PFSK-1 (cell line): ENCODE measurements at regions not wholly inside any gene's neighbourhood (a gene's known extent, or its start where the extent isn't known, plus 50 kb on each side); places are given as distances from the start of the nearest gene placed in this dataset.

ENCODE experiments used
- FOXP2 ChIP-seq: optimal IDR thresholded peaks from 2 replicates; pipeline ENCODE3; 2011; ENCODE audit warnings: borderline replicate concordance, control low read depth, inconsistent platforms; ENCODE audit not compliant: insufficient read depth; ENCODE audit errors: extremely low read length, extremely low read depth
- POLR2AphosphoS5 ChIP-seq: IDR thresholded peaks from 2 replicates; pipeline ENCODE4 v1.6.1; 2012; ENCODE audit warnings: low read depth, mild to moderate bottlenecking, control low read depth, low read length, moderate library complexity
- REST ChIP-seq, 2 experiments: IDR thresholded peaks; 2 replicates each; pipeline versions ENCODE4 v1.6.1 to v1.8.0; 2011 to 2012; ENCODE audit warnings: low read depth in 2 of 2, low read length in 2 of 2, control low read depth in 1 of 2, inconsistent platforms in 1 of 2, mild to moderate bottlenecking in 1 of 2, moderate library complexity in 1 of 2; ENCODE audit not compliant: insufficient read depth in 1 of 2
- SIN3A ChIP-seq: IDR thresholded peaks from 2 replicates; pipeline ENCODE4 v1.6.1; 2012; ENCODE audit warnings: mild to moderate bottlenecking, low read length, moderate library complexity, borderline replicate concordance; ENCODE audit not compliant: insufficient read depth
- TAF1 ChIP-seq: IDR thresholded peaks from 2 replicates; pipeline ENCODE4 v1.6.1; 2012; ENCODE audit warnings: low read length, control low read depth, borderline replicate concordance; ENCODE audit not compliant: insufficient read depth

GRCh38 chr6:150755524-150755923, 110.0 kb upstream of the MTHFD1L start:
- no peak for TF ChIP-seq POLR2AphosphoS5
- TF ChIP-seq SIN3A, result no peak
- no peak for TF ChIP-seq REST (IDR thresholded peaks at IDR 0.05; ENCODE audit: insufficient read depth in 1 of 2, low read depth in 2 of 2, low read length in 2 of 2)
- TF ChIP-seq FOXP2, result no peak
- TF ChIP-seq TAF1, result no peak

- TF ChIP-seq FOXP2 (no peak), POLR2AphosphoS5 (no peak), SIN3A (no peak), TAF1 (no peak), REST (IDR thresholded peaks at IDR 0.05; ENCODE audit: insufficient read depth in 1 of 2, low read depth in 2 of 2, low read length in 2 of 2) (no peak)
Observed at GRCh38 chr6:150756173-150756572, 109.3 kb upstream of the MTHFD1L start.

- no peak for TF ChIP-seq FOXP2
- no peak for TF ChIP-seq REST (IDR thresholded peaks at IDR 0.05; ENCODE audit: insufficient read depth in 1 of 2, low read depth in 2 of 2, low read length in 2 of 2)
- no peak for TF ChIP-seq SIN3A
- TF ChIP-seq POLR2AphosphoS5, result no peak
Observed at GRCh38 chr6:150759483-150759882, 106.0 kb upstream of the MTHFD1L start.

- TF ChIP-seq POLR2AphosphoS5 (no peak), REST (IDR thresholded peaks at IDR 0.05; ENCODE audit: insufficient read depth in 1 of 2, low read depth in 2 of 2, low read length in 2 of 2) (no peak), FOXP2 (no peak), TAF1 (no peak), SIN3A (no peak)
Observed at GRCh38 chr6:150761771-150762170, 103.7 kb upstream of the MTHFD1L start.
